ENCODE measurements at regions not wholly inside any gene's neighbourhood (a gene's known extent, or its start where the extent isn't known, plus 50 kb on each side); places are given as distances from the start of the nearest gene placed in this dataset.

DNA sequence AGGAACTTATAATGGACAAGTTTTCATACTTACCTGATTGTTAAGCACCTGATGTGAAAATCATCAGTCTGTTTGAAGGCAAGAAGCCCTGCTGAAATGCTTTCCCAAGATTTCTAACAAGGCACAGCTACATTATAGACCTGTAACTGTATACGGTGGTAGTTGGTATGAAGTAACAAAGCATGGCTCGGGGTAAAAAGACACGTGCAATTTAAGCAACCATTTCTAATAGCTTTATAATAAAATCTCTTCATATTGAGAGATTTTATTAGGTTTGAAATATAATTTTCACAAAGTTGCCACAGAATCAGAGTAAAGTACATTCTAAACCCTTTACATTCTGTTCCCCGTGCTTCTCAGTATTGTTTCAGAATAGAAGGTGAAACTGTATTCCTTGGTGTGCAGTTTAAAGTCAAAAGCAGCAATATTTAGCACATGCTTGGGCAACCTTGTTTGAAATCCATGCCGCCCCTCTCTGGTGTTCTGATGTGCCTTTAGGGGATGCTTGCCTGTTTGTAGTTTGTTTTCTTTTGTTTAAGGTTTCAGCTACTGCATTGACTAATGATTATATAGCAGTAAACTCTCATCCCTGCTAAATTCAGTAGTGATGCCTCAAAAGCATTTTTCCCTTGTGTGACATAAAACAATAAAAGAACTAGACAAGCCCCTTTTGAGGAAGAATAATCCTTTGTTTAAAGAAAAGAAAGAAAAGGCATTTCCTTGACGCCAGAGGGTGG, 125.2 kb upstream of the OBI1 start:
- no peaks in the 10 kb centered on the region for H3K36me3 Mint-ChIP-seq
- H3K4me3 Mint-ChIP-seq: no peak overlapping the region
- no peak overlapping the region for H3K27ac Mint-ChIP-seq
- no peak for DNase-seq
- H3K4me1 Mint-ChIP-seq: no peaks in the 10 kb centered on the region
- H3K9me3 Mint-ChIP-seq: peaks cover 0 to 2% (median 0%) of the 10 kb centered on the region in 6 donors
- peaks cover 0 to 3% (median 1%) of the 10 kb centered on the region in 3 donors for H3K27me3 Mint-ChIP-seq (ENCODE audit: low read depth in 3 of 3)

DNA sequence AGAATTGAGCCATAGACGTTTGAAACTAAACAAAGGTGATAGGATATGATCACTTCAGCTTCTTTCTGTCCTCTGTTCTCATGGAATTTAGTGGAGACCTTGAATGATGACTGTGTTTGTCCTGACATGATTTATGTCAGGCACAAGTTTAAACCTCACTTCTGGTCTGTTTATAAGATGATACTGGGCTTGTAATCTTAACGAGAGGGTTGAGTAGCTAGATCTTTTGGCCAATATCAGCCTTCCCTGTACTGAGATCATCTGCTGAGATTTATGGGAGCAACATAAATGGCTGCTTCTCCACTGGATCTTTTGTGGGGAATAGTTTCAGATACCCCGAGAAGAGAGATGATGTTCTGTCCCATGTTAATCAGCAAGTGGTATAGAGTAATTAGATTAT, 121.8 kb upstream of the OBI1 start:
- Mint-ChIP-seq H3K27ac (no peak overlapping the region), H3K4me1 (no peaks in the 10 kb centered on the region), H3K4me3 (no peak overlapping the region), H3K9me3 (peaks cover 0 to 2% (median 0%) of the 10 kb centered on the region in 6 donors), H3K36me3 (no peaks in the 10 kb centered on the region), H3K27me3 (ENCODE audit: low read depth in 3 of 3) (peaks cover 0 to 1% (median 0%) of the 10 kb centered on the region in 3 donors)
- no peak for DNase-seq

DNA sequence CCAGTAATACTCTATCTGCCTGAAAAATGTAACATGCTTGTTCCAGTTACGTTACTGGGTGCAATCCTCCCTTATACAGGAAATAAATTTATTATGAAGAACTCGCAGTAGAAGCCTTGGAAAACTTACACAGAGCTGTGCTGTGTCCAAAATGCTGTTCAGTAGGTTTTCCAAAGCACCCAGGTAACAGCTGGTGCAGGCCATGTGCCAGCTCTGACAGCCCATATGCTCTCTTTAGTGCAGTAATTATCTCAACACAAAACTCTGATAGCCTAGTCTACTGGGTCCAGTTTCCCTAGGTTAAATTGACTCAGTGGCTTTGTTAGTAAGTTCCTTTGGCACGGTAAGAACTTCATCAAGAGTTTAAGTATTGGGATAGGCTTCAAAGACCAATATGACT, 120.7 kb upstream of the OBI1 start:
- H3K36me3 Mint-ChIP-seq: no peaks in the 10 kb centered on the region
- H3K4me3 Mint-ChIP-seq: no peak overlapping the region
- H3K9me3 Mint-ChIP-seq: peaks cover 0 to 2% (median 0%) of the 10 kb centered on the region in 6 donors
- no peaks in the 10 kb centered on the region for H3K4me1 Mint-ChIP-seq
- no peak overlapping the region for H3K27ac Mint-ChIP-seq
- H3K27me3 Mint-ChIP-seq (ENCODE audit: low read depth in 3 of 3): peaks cover 0 to 1% (median 0%) of the 10 kb centered on the region in 3 donors
- no peak for DNase-seq

DNA sequence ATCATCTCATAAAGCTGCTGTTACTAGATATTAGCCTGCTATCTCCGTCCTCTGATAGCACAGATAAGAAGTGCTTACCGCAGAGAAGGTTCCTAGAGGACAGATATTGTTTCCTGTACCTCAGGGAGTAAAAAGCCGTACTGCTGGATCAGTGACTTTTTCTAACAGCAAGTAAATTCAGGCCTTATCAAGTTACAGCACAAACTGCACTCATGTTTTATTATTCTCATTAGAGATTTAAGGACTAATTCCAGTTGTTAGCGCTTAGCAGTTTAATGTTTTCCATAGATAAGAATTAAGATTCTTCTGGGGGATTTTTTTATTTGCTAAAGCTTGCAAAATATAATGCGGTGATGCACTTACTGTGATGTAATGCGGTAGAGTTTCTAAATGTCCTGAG, 119.0 kb upstream of the OBI1 start:
- no peaks in the 10 kb centered on the region for H3K36me3 Mint-ChIP-seq
- H3K9me3 Mint-ChIP-seq: peaks cover 0 to 2% (median 0%) of the 10 kb centered on the region in 6 donors
- no peak for DNase-seq
- no peak overlapping the region for H3K4me3 Mint-ChIP-seq
- no peak overlapping the region for H3K27ac Mint-ChIP-seq
- peaks cover 0 to 3% (median 2%) of the 10 kb centered on the region in 3 donors for H3K27me3 Mint-ChIP-seq (ENCODE audit: low read depth in 3 of 3)
- H3K4me1 Mint-ChIP-seq: no peaks in the 10 kb centered on the region

DNA sequence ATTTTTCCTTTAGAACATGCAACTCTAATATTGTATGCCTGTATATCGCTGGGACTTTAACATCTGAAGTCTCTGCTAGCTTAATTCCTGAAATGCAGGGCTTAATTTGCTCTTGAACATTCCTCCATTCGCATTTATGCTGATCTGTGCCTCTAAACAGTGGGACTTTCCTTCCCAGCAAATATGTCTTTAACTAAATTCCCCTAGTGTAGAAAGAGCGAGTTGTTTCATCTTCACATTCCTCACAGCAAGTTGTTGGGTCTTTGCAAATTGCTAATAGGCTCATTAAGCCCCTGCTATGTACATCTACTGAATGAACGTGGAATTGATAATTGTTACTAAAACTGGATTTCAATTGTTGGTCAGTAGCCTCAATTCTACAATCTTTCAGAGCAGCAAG, 118.4 kb upstream of the OBI1 start:
- no peaks in the 10 kb centered on the region for H3K36me3 Mint-ChIP-seq
- H3K27me3 Mint-ChIP-seq (ENCODE audit: low read depth in 3 of 3): peaks cover 0 to 3% (median 2%) of the 10 kb centered on the region in 3 donors
- no peak for DNase-seq
- peaks cover 0 to 2% (median 0%) of the 10 kb centered on the region in 6 donors for H3K9me3 Mint-ChIP-seq
- no peak overlapping the region for H3K4me3 Mint-ChIP-seq
- no peak overlapping the region for H3K27ac Mint-ChIP-seq
- H3K4me1 Mint-ChIP-seq: no peaks in the 10 kb centered on the region

DNA sequence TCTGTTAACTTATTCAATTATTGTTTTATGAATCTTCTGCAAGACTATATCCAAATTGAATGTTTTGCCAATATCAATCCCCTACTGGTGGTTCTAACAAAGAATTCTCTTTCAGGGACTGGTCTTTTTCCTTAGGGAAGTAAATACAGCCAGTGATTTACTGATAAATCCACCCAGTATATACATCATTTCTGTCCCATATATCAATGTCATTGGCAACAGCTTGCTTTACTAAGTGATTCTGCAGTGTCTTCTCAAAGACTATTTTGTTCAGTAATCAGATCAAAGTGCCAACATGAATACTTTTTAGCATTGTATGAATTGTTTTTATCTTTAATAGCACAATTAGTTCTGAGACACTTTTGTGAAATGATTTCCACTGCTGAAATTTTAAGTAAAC, 114.0 kb upstream of the OBI1 start:
- Mint-ChIP-seq H3K36me3 (no peaks in the 10 kb centered on the region), H3K27ac (no peak overlapping the region), H3K4me1 (no peaks in the 10 kb centered on the region), H3K9me3 (no peaks in the 10 kb centered on the region), H3K27me3 (ENCODE audit: low read depth in 3 of 3) (peaks cover 0 to 3% (median 2%) of the 10 kb centered on the region in 3 donors), H3K4me3 (no peak overlapping the region)
- no peak for DNase-seq

DNA sequence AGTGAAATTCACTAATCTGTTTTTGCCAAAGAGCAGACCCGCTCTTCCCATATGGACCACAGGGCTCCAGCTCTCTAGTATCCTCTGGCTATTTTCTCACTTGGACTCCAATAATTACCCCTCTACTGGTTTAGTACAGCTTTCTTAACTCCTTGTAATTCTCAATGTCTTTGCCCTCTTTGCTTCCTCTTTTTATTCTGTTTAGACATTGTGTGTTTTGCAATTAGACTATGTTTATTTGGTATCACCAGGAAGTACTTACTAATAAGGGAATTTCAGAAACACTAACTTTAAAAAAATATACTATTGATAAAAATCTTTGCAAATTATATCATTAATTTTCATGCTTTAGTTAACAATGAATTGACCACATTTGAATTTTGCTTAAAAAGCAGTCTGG, 111.6 kb upstream of the OBI1 start:
- Mint-ChIP-seq H3K36me3 (no peaks in the 10 kb centered on the region), H3K27ac (no peak overlapping the region), H3K4me1 (no peaks in the 10 kb centered on the region), H3K27me3 (ENCODE audit: low read depth in 3 of 3) (peaks cover 0 to 3% (median 2%) of the 10 kb centered on the region in 3 donors), H3K4me3 (no peak overlapping the region), H3K9me3 (no peaks in the 10 kb centered on the region)
- DNase-seq: no peak

DNA sequence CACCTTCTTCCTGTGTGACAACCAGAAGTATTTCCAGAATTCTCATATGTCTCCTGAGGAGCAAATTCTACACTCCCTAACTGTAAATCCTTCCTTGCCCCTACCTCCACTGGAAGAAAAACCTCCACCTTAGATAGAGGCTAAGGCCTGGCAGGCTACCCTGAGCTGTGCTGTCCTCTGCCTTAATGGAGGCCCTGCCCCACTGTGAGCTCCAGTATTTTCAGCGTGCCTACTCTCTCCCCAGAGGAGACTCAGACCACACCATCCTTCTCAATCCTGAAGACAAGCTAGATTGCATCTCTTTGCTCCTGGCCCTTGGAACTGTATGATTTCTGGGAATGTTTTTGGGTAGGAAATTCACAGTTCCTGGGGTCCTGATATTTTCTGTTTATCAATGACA, 110.0 kb upstream of the OBI1 start:
- Mint-ChIP-seq H3K36me3 (no peaks in the 10 kb centered on the region), H3K4me3 (no peak overlapping the region), H3K4me1 (no peaks in the 10 kb centered on the region), H3K27me3 (ENCODE audit: low read depth in 3 of 3) (no peaks in the 10 kb centered on the region), H3K9me3 (peaks cover 0 to 2% (median 0%) of the 10 kb centered on the region in 6 donors), H3K27ac (no peak overlapping the region)
- DNase-seq: no peak

DNA sequence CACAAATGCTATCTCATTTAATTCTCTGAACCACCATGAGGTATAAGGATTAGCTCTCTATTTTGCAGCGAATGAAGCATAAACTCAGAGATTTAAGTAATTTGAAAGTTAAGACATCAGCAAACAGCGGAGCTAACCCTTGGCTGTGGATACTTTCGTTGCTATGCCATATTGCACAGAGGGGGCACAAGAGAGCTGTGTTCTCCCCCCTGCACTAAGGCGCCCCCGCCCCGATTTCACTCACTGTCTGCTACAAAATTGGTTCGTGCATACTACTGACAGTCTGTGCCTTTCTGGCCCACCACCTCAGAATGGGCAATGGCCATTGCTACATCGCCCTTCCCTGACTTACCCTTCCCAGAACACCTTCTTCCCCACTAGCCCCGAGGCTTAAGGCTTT, 105.7 kb upstream of the OBI1 start:
- no peak overlapping the region for H3K4me3 Mint-ChIP-seq
- H3K27ac Mint-ChIP-seq: no peak overlapping the region
- no peaks in the 10 kb centered on the region for H3K36me3 Mint-ChIP-seq
- H3K4me1 Mint-ChIP-seq: no peaks in the 10 kb centered on the region
- no peak for DNase-seq
- peaks cover 0 to 1% (median 0%) of the 10 kb centered on the region in 3 donors for H3K27me3 Mint-ChIP-seq (ENCODE audit: low read depth in 3 of 3)
- H3K9me3 Mint-ChIP-seq: peaks cover 0 to 6% (median 0%) of the 10 kb centered on the region in 6 donors

DNA sequence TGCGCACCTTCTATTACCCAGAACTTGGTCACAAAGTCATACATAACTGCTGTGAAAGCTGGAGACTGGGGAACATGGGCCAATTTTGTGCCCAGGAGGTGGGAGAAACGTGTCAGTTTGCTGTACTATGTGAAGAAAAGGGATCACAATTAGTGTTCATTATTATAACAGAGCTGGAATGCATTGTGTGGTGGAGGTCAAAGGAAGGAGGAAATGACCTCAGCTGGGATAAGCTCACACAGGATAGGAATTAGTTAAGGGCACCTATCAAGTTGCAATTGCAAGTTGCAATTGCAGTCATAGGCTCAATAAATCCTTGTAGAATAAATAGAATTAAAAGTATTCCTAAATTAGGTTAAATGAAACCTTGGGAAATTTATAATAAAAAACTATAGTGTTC, 103.9 kb upstream of the OBI1 start:
- Mint-ChIP-seq H3K27me3 (ENCODE audit: low read depth in 3 of 3) (peaks cover 0 to 1% (median 0%) of the 10 kb centered on the region in 3 donors), H3K36me3 (no peaks in the 10 kb centered on the region), H3K9me3 (peaks cover 0 to 6% (median 0%) of the 10 kb centered on the region in 6 donors), H3K4me3 (no peak overlapping the region), H3K27ac (no peak overlapping the region), H3K4me1 (no peaks in the 10 kb centered on the region)
- DNase-seq: no peak

DNA sequence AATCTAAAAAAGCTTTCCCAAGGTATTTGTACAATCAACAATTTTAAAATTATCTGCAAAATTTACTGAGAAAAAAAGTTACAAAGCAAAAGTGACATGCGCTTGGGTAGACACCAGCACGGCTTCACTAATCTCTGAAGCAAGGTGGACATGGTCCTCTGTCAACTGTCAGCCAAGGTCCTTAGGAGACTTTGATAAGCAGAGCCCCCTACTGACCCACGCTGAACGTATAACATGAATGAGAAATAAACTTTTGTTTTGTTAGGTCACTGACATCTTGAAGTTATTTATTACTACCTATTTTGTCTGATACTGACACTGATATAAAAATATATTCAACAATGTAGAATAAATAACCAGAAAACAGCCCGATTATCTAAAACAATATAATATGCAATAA, 100.7 kb upstream of the OBI1 start:
- no peak for DNase-seq
- Mint-ChIP-seq H3K4me1 (no peaks in the 10 kb centered on the region), H3K27me3 (ENCODE audit: low read depth in 3 of 3) (peaks cover 0 to 1% (median 0%) of the 10 kb centered on the region in 3 donors), H3K27ac (no peak overlapping the region), H3K4me3 (no peak overlapping the region), H3K36me3 (no peaks in the 10 kb centered on the region), H3K9me3 (peaks cover 0 to 4% (median 0%) of the 10 kb centered on the region in 6 donors)

DNA sequence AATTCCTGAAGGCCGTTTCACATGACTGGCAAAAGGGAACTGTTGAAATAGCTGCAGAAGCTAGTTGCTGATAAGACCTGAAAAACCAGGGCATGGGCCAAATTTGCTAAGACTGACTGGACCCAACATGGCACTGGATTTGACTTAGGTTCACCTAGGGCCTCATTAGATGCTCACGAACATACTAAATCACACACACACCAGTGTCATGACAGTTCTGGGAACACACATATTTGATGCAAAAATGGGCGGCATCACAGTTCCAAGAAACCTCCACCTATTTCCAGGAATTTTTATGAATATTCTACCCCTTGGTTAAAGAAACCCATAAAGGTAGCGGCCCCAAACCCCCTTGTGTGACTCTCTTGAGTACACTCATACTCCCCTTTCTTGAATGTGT, 99.6 kb upstream of the OBI1 start:
- Mint-ChIP-seq H3K27me3 (ENCODE audit: low read depth in 3 of 3) (peaks cover 0 to 1% (median 0%) of the 10 kb centered on the region in 3 donors), H3K36me3 (no peaks in the 10 kb centered on the region), H3K9me3 (peaks cover 0 to 4% (median 0%) of the 10 kb centered on the region in 6 donors), H3K4me1 (no peaks in the 10 kb centered on the region), H3K4me3 (no peak overlapping the region), H3K27ac (no peak overlapping the region)
- DNase-seq: no peak

DNA sequence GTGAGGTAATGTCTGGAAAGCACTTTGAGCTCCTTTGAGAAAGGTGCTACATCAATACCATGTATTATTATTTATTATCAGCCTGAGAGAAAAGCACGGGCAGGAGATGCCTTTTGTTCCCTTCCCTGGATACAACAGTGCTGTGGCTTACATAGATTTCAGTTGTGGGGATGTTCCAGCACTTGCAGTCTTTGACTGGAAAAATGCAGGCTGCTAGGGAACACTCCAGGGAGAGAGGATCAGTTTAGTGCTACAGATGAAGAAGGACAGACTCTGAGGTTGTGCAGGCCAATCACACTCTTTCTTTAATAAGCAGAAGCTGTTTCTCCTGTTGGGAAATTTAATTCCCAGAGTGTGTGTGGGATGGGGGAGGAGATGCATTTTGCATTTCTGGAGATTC, 94.5 kb upstream of the OBI1 start:
- Mint-ChIP-seq H3K27ac (no peak overlapping the region), H3K4me3 (no peak overlapping the region), H3K4me1 (no peaks in the 10 kb centered on the region), H3K36me3 (no peaks in the 10 kb centered on the region), H3K27me3 (ENCODE audit: low read depth in 3 of 3) (no peaks in the 10 kb centered on the region), H3K9me3 (peaks cover 0 to 3% (median 0%) of the 10 kb centered on the region in 6 donors)
- DNase-seq: no peak

DNA sequence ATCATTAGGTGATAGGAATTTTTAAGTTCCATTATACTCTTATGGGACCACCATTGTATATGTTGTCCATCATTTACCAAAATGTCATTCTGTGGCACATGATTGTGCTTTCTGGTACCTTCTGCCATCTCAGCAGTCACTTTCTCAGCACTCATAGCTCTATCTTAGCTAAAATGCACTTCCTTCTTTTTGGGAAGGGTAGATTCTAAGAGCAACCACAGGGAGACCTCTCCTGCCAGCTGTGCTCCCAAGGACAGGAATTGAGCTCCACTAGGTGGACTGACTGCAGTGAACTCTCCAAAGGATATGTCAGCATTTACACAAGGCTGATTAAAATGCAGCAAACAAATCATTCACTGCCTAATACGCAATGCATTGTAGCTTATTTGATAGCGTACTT, 91.8 kb upstream of the OBI1 start:
- no peak overlapping the region for H3K27ac Mint-ChIP-seq
- H3K9me3 Mint-ChIP-seq: peaks cover 0 to 3% (median 0%) of the 10 kb centered on the region in 6 donors
- no peaks in the 10 kb centered on the region for H3K27me3 Mint-ChIP-seq (ENCODE audit: low read depth in 3 of 3)
- H3K4me1 Mint-ChIP-seq: no peaks in the 10 kb centered on the region
- no peak overlapping the region for H3K4me3 Mint-ChIP-seq
- no peaks in the 10 kb centered on the region for H3K36me3 Mint-ChIP-seq
- no peak for DNase-seq

DNA sequence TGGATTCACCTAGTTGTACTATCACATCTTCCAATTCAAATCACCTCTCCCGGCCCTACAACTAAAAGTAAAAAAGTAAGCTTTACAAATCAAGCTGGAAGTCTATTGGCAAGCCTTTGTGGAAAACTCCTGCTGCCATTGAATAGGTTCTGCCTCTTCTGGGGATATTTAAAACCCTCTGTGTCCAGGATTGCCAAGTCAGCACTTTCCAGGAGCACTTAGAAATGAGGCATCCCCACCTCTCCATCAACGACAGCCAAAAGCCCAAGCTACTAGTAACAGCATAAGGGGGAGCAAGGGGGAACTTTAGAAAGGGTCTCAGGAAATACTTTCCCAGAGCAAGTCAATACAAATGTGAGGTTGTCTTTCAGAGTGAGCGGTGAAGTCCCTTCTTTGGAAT, 85.0 kb upstream of the OBI1 start:
- Mint-ChIP-seq H3K27ac (no peak overlapping the region), H3K27me3 (ENCODE audit: low read depth in 3 of 3) (peaks cover 0 to 7% (median 1%) of the 10 kb centered on the region in 3 donors), H3K4me3 (no peak overlapping the region), H3K9me3 (peaks cover 0 to 4% (median 0%) of the 10 kb centered on the region in 6 donors), H3K4me1 (no peaks in the 10 kb centered on the region), H3K36me3 (no peaks in the 10 kb centered on the region)
- no peak for DNase-seq
